DOHH2 (cell line): ENCODE measurements at regions not wholly inside any gene's neighbourhood (a gene's known extent, or its start where the extent isn't known, plus 50 kb on each side); places are given as distances from the start of the nearest gene placed in this dataset.

Source experiments
- H3F3A ChIP-seq: fragments of 200-600 bp; sonication (generic), shearing (Covaris generic); 2 replicates; pipeline ENCODE4 v1.6.0; 2016; ENCODE audit warnings: antibody characterized with exemption, mild to moderate bottlenecking; ENCODE audit not compliant: control insufficient read depth, insufficient read depth
- H3K27ac ChIP-seq: fragments of 200-600 bp; sonication (generic); 2 replicates; pipeline ENCODE4 v1.5.1; 2014; ENCODE audit warnings: low read depth, mild to moderate bottlenecking, low read length, moderate library complexity
- H3K27me3 ChIP-seq: fragments of 200-600 bp; sonication (generic); 2 replicates; pipeline ENCODE4 v1.6.1; 2014; ENCODE audit warnings: mild to moderate bottlenecking, low read length, mixed read lengths; ENCODE audit not compliant: control insufficient read depth
- H3K36me3 ChIP-seq: fragments of 200-600 bp; sonication (generic); 2 replicates; pipeline ENCODE4 v1.6.1; 2014; ENCODE audit warnings: mild to moderate bottlenecking, low read length, moderate library complexity, mixed read lengths; ENCODE audit not compliant: control insufficient read depth
- H3K4me1 ChIP-seq: fragments of 200-600 bp; sonication (generic); 2 replicates; pipeline ENCODE4 v1.6.1; 2014; ENCODE audit warnings: mild to moderate bottlenecking, low read length, mixed read lengths; ENCODE audit not compliant: control insufficient read depth
- H3K4me2 ChIP-seq: fragments of 200-600 bp; sonication (generic); 2 replicates; pipeline ENCODE4 v1.6.0; 2014; ENCODE audit warnings: mild to moderate bottlenecking, low read length, moderate library complexity
- H3K4me3 ChIP-seq: fragments of 200-600 bp; sonication (generic); 2 replicates; pipeline ENCODE4 v1.5.1; 2014; ENCODE audit warnings: mild to moderate bottlenecking, low read length, mixed read lengths
- H3K79me2 ChIP-seq: fragments of 200-600 bp; sonication (generic); 2 replicates; pipeline ENCODE4 v1.6.1; 2014; ENCODE audit warnings: mild to moderate bottlenecking, low read length, mixed read lengths; ENCODE audit not compliant: control insufficient read depth
- H3K9me2 ChIP-seq: fragments of 200-600 bp; sonication (generic); replicated peaks from 2 replicates; pipeline ENCODE4 v1.6.1; 2014; ENCODE audit warnings: mild to moderate bottlenecking, low read length, mixed read lengths; ENCODE audit not compliant: control insufficient read depth
- H3K9me3 ChIP-seq: fragments of 200-600 bp; sonication (generic); 2 replicates; pipeline ENCODE4 v1.6.1; 2014; ENCODE audit warnings: antibody characterized with exemption, low read length, mixed read lengths; ENCODE audit not compliant: control insufficient read depth, insufficient read depth
- H4K20me1 ChIP-seq: fragments of 200-600 bp; sonication (generic); 2 replicates; pipeline ENCODE4 v1.6.0; 2014; ENCODE audit warnings: low read depth, mild to moderate bottlenecking, antibody characterized with exemption, low read length, moderate library complexity; ENCODE audit not compliant: control insufficient read depth, insufficient read depth
- CTCF ChIP-seq: fragments of 200-600 bp; sonication (generic); IDR thresholded peaks from one replicate; pipeline ENCODE4 v1.5.1; 2014; ENCODE audit warnings: antibody characterized with exemption, mild to moderate bottlenecking, low read depth, low read length; ENCODE audit not compliant: poor library complexity, severe bottlenecking
- EZH2phosphoT487 ChIP-seq: fragments of 200-600 bp; sonication (generic); IDR thresholded peaks from 2 replicates; pipeline ENCODE4 v1.6.1; 2017; ENCODE audit warnings: borderline replicate concordance, mild to moderate bottlenecking, antibody characterized with exemption, low read length, moderate library complexity, mixed read lengths

- Histone ChIP-seq H4K20me1 (no peaks in the 10 kb centered on the region), H3K9me2 (no peaks in the 10 kb centered on the region), H3K27me3 (no peaks in the 10 kb centered on the region), H3F3A (no peaks in the 10 kb centered on the region), H3K27ac (no peak overlapping the region), H3K4me3 (no peak overlapping the region), H3K79me2 (no peaks in the 10 kb centered on the region), H3K36me3 (no peaks in the 10 kb centered on the region), H3K4me2 (no peak overlapping the region), H3K4me1 (no peaks in the 10 kb centered on the region), H3K9me3 (no peaks in the 10 kb centered on the region)
- TF ChIP-seq CTCF (no peak), EZH2phosphoT487 (no peak)
Observed at GRCh38 chr18:35861367-35862118, 110.9 kb upstream of the RMP24 start.

GRCh38 chr18:35862119-35862640 lies 110.3 kb upstream of the RMP24 start:
- H3K27ac ChIP-seq, result no peak overlapping the region
- no peaks in the 10 kb centered on the region for H3K36me3 ChIP-seq
- H3K9me2 ChIP-seq, result no peaks in the 10 kb centered on the region
- no peak for TF ChIP-seq CTCF
- no peak for TF ChIP-seq EZH2phosphoT487
- H3K9me3 ChIP-seq, result no peaks in the 10 kb centered on the region
- no peaks in the 10 kb centered on the region for H3K4me1 ChIP-seq
- H3K4me2 ChIP-seq, result no peak overlapping the region
- H3F3A ChIP-seq, result no peaks in the 10 kb centered on the region
- no peaks in the 10 kb centered on the region for H4K20me1 ChIP-seq
- H3K79me2 ChIP-seq, result no peaks in the 10 kb centered on the region
- H3K27me3 ChIP-seq, result no peaks in the 10 kb centered on the region
- no peak overlapping the region for H3K4me3 ChIP-seq

- Histone ChIP-seq H3F3A (no peaks in the 10 kb centered on the region), H3K4me3 (no peak overlapping the region), H3K27ac (no peak overlapping the region), H3K79me2 (no peaks in the 10 kb centered on the region), H3K9me3 (no peaks in the 10 kb centered on the region), H3K4me2 (no peak overlapping the region), H3K9me2 (no peaks in the 10 kb centered on the region), H4K20me1 (no peaks in the 10 kb centered on the region), H3K27me3 (no peaks in the 10 kb centered on the region), H3K36me3 (no peaks in the 10 kb centered on the region), H3K4me1 (no peaks in the 10 kb centered on the region)
- no peak for TF ChIP-seq CTCF
- no peak for TF ChIP-seq EZH2phosphoT487
Observed at GRCh38 chr18:35864916-35865315, 107.6 kb upstream of the RMP24 start.
